ENCODE measurements at regions not wholly inside any gene's neighbourhood (a gene's known extent, or its start where the extent isn't known, plus 50 kb on each side); places are given as distances from the start of the nearest gene placed in this dataset.

GRCh38 chr7:131905471-131905973 is 349.1 kb upstream of the PODXL start:
- ChIA-PET CTCF (no interaction called here), POLR2A (no interaction called here)
- H3K4me3 Mint-ChIP-seq: no peak overlapping the region
- no peaks in the 10 kb centered on the region for H3K36me3 Mint-ChIP-seq (ENCODE audit: low read depth)
- ATAC-seq (no peak), DNase-seq (no peak)
- intact Hi-C loops (cut with micrococcal nuclease): no loop called here
- H3K27ac Mint-ChIP-seq: no peak overlapping the region
- peaks cover 30% of the 10 kb centered on the region for H3K27me3 Mint-ChIP-seq
- H3K9me3 Mint-ChIP-seq: peaks cover 7% of the 10 kb centered on the region
- no peak for TF ChIP-seq CTCF (IDR thresholded peaks at IDR 0.05)
- H3K4me1 Mint-ChIP-seq (ENCODE audit: low read depth): no peaks in the 10 kb centered on the region

- ChIA-PET CTCF (no interaction called here), POLR2A (no interaction called here)
- intact Hi-C loops (cut with micrococcal nuclease): no loop called here
- Mint-ChIP-seq H3K4me1 (ENCODE audit: low read depth) (no peaks in the 10 kb centered on the region), H3K4me3 (no peak overlapping the region), H3K9me3 (peaks cover 2% of the 10 kb centered on the region), H3K36me3 (ENCODE audit: low read depth) (no peaks in the 10 kb centered on the region), H3K27ac (no peak overlapping the region), H3K27me3 (peaks cover 24% of the 10 kb centered on the region)
- no peak for ATAC-seq
- no peak for TF ChIP-seq CTCF (IDR thresholded peaks at IDR 0.05)
- DNase-seq: no peak
Observed at GRCh38 chr7:131904760-131905327, 348.4 kb upstream of the PODXL start.

- no peak overlapping the region for H3K4me3 Mint-ChIP-seq
- intact Hi-C loops (cut with micrococcal nuclease): no loop called here
Observed at GRCh38 chr7:131903315-131903714, 346.9 kb upstream of the PODXL start.

GRCh38 chr7:131900785-131901287 is 344.4 kb upstream of the PODXL start:
- ChIA-PET POLR2A (no interaction called here), CTCF (no interaction called here)
- no peak for ATAC-seq
- no peak for TF ChIP-seq CTCF (IDR thresholded peaks at IDR 0.05)
- H3K27me3 Mint-ChIP-seq: peaks cover 8% of the 10 kb centered on the region
- no peak overlapping the region for H3K4me3 Mint-ChIP-seq
- intact Hi-C loops (cut with micrococcal nuclease): no loop called here
- H3K9me3 Mint-ChIP-seq: peaks cover 2% of the 10 kb centered on the region
- no peak for DNase-seq
- H3K36me3 Mint-ChIP-seq (ENCODE audit: low read depth): no peaks in the 10 kb centered on the region
- no peak overlapping the region for H3K27ac Mint-ChIP-seq
- no peaks in the 10 kb centered on the region for H3K4me1 Mint-ChIP-seq (ENCODE audit: low read depth)

More at GRCh38 chr7:131903315-131903714, 346.9 kb upstream of the PODXL start:
- no peak for DNase-seq
- no peak for TF ChIP-seq CTCF (IDR thresholded peaks at IDR 0.05)
- Mint-ChIP-seq H3K27ac (no peak overlapping the region), H3K9me3 (peaks cover 2% of the 10 kb centered on the region), H3K4me1 (ENCODE audit: low read depth) (no peaks in the 10 kb centered on the region), H3K27me3 (peaks cover 15% of the 10 kb centered on the region), H3K36me3 (ENCODE audit: low read depth) (no peaks in the 10 kb centered on the region)
- ATAC-seq: no peak
- ChIA-PET CTCF (no interaction called here), POLR2A (no interaction called here)

- Mint-ChIP-seq H3K4me1 (ENCODE audit: low read depth) (no peaks in the 10 kb centered on the region), H3K36me3 (ENCODE audit: low read depth) (no peaks in the 10 kb centered on the region), H3K27ac (no peak overlapping the region), H3K27me3 (peaks cover 13% of the 10 kb centered on the region), H3K4me3 (no peak overlapping the region), H3K9me3 (peaks cover 2% of the 10 kb centered on the region)
- no peak for TF ChIP-seq CTCF (IDR thresholded peaks at IDR 0.05)
- POLR2A ChIA-PET: no interaction called here
- no peak for ATAC-seq
- intact Hi-C loops (cut with micrococcal nuclease): no loop called here
- CTCF ChIA-PET: interaction anchor here (1.3 kb wide), 1 partner anchor 40 kb away, joined by 5 read pairs; no protein-coding TSS in a partner anchor
- no peak for DNase-seq
Observed at GRCh38 chr7:131899271-131900030, 343.0 kb upstream of the PODXL start.

Data from activated CD8-positive, alpha-beta T cell treated with anti-CD3 and anti-CD28 coated beads for 36 hours (primary cell).